PC-3 (cell line): ENCODE measurements at regions not wholly inside any gene's neighbourhood (a gene's known extent, or its start where the extent isn't known, plus 50 kb on each side); places are given as distances from the start of the nearest gene placed in this dataset.

Source experiments
- EZH2 ChIP-seq: fragments of 300-600 bp; sonication (generic); IDR thresholded peaks from one replicate; pipeline ENCODE4 v1.6.1; 2017; ENCODE audit warnings: antibody characterized with exemption, mild to moderate bottlenecking, low read length; ENCODE audit not compliant: unreplicated experiment
- TF ChIP-seq, protein P1 (sequence below): fragments of 300-600 bp; sonication (generic); conservative IDR thresholded peaks from 2 replicates; pipeline ENCODE4 v1.5.1; 2017; ENCODE audit warnings: antibody characterized with exemption, low read depth, mild to moderate bottlenecking, low read length

DNA sequence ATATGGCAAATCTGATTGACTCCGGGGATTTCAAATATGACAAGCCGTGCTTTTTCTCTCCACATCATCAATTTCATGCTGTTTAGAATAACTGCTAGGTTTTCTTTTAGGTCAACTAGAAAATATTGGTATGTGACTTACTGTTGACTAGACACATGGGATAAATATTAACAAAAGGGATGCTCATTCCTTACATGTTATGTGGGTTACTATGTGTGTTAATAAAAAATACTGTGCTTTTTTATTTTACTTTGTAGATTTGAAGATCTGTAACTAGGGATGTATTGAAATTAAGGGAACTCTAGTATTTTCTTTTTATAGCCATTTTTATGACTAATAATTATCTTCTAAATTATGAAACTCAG is 264.6 kb upstream of the COL8A1 start:
- TF ChIP-seq, protein P1, sequence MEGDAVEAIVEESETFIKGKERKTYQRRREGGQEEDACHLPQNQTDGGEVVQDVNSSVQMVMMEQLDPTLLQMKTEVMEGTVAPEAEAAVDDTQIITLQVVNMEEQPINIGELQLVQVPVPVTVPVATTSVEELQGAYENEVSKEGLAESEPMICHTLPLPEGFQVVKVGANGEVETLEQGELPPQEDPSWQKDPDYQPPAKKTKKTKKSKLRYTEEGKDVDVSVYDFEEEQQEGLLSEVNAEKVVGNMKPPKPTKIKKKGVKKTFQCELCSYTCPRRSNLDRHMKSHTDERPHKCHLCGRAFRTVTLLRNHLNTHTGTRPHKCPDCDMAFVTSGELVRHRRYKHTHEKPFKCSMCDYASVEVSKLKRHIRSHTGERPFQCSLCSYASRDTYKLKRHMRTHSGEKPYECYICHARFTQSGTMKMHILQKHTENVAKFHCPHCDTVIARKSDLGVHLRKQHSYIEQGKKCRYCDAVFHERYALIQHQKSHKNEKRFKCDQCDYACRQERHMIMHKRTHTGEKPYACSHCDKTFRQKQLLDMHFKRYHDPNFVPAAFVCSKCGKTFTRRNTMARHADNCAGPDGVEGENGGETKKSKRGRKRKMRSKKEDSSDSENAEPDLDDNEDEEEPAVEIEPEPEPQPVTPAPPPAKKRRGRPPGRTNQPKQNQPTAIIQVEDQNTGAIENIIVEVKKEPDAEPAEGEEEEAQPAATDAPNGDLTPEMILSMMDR, result no peak
- TF ChIP-seq EZH2, result no peak
